HG02623 (cell line): ENCODE measurements at regions not wholly inside any gene's neighbourhood (a gene's known extent, or its start where the extent isn't known, plus 50 kb on each side); places are given as distances from the start of the nearest gene placed in this dataset.

ENCODE experiments used
- ATAC-seq: cut with Tn5 transposase; IDR thresholded peaks from one replicate; pipeline ENCODE4 v1.9.1; 2021; ENCODE audit warnings: moderate library complexity; ENCODE audit not compliant: unreplicated experiment

DNA sequence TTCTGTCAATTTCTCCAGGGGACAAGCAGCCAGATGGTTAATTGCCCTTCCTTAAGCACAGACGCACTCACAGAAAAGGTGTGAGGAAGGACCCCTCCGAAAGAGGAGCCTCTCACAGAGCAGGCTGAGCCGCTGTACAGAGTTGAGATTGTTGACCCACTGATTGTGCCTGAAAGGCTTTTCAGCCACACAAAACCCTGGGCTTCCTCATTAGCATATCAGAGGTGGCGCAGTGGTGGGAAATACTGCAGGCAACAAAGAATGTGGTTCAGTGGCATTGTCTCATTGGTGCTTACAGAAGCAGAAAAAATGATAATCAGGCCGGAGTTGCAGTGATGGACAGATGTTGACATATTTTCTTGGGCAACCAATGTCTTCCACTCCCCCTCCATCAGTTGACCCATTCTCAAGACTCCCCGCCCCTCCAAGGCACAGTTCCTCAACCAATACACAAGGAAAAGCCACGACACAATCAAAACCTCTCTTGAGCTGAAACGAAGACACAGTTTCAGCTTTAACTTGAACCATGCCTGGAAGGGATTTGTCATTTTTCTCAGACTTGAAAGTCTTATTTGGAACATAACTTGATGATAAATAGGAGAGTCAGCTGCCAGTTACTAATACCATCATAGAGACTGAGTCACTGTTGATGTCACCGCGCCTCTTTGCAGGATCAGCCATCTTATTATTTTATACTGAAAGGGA is 53.1 kb downstream of the ATXN3L start:
- no peak for ATAC-seq

DNA sequence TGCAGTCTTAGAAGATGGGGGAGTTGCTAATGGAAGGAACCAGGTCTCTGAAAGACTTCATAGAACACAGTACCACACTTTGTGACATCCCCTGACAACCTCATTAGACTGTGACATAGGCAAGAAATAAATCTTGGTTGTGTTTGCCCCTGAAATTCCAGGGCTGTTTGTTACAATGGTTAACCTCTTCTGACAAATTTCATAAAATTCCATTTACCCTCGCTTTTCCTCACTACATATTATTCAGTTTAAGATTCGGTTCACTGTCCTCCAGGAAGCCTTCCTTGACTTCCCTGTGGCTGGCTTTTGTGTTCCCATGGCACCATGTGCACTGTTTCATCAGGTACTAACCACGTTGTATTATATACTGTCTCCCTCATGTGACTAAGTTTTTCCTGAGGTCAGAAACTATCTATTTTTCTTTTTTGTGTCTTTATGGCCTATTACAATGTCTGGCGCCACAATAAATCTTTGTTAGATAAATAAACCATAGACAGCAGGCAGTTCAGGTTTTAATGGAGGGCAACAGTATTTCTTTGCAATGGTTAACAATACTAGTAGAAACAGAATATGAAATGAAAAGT is 54.2 kb downstream of the ATXN3L start:
- no peak for ATAC-seq

DNA sequence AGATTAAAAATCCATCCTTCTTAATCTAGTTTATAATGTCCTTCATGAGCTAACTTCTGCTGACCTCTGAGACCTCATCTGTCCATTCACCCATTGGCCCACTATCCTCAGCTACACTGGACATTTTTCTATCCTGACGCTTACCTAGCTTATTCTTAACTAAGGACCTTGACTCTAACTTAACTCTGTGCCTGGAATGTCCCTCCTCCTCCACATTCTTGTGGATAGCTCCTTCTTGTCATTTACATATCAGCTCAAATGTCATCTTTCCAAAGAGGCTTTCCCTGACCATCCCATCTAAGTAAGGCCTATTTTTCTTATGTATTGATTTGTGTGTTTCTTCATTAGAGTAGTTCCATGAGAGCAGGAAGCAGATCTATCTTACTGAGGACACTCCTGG is 54.7 kb downstream of the ATXN3L start:
- ATAC-seq = no peak

DNA sequence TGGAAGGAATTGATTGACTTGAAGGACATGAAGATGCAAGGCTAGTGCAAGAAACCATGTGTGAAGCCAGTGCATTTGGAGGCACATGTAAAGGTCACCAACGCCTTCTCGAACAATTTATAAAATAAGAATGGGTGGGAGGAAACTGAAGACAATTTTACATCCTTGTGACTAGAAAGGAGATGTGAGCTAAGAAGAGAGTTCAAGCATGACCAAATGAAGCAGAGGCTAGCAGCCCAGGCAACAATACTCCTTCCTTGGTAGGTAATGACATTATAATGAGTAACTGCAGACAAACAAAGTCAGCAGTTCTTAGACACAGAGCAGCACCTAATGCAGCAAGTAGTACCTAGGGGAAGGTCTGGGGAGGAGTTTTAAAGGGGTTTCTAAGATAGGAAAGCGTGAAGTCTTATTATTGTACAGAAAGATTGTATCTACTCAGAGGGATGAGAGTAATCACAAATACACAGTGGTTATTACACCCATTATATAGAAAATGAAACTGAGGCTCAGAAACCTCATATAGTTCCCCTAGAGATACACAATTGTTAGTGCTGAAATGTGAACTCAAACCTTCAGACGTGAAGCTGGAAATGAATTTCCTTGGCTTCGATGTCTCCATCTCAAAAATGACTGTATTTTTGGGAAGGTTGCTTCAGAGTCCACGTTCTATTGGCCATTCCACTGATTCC is 56.1 kb downstream of the ATXN3L start:
- peak; percentile 55 for ATAC-seq

DNA sequence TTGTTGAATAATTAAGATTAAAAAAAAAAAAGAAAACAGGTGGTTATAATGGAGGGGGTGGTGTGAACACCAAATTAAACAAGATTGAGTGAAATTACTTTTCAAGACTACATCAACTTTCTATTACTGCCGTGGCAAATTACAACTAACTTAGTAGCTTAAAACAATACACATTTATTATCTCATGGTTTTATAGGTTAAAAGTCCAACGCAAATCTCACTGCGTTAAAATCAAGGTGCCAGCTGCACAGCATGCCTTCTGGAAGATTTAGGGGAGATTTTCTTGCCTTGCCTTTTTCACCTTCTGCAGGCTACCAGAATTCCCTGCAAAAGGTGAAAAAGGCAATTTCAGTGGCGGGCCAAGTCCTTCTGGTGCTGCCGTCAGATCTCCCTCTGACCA is 58.5 kb downstream of the ATXN3L start:
- no peak for ATAC-seq

DNA sequence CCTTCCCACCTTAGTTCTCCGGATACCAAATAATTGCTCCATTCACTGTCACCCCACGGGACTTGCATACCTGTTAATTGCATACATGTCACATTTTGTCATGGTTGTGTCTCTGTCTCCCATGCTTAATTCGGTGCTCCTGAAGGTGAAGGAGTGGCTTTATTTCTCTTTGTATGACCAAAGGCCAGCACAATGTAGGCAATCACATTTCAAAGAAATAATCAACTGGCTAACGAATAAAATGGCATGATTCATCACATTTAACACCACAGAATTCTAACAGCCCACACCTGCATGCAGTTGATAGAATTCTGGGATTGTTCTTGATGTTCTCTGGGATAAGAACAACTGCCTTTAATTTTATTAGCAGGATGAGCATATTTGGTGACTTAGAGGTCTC is 59.3 kb downstream of the ATXN3L start:
- no peak for ATAC-seq

DNA sequence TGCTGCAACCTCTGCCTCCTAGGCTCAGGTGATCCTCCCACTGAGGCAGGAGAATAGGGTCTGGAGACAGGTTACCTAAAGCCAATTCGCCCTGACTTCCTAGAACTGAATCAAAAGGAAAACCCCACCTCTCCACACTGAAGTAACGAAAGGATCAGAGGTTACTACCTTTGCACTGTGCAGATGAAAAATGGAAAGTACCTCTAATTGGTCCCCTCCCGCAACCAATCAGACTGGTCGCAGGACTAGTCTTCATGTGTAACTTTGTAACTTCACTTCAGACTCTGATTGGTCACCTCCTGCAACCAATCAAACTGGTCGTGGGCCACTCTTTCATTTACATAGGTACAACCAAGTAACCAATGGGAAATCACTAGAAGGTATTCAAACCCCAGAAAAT is 61.1 kb downstream of the ATXN3L start:
- no peak for ATAC-seq

DNA sequence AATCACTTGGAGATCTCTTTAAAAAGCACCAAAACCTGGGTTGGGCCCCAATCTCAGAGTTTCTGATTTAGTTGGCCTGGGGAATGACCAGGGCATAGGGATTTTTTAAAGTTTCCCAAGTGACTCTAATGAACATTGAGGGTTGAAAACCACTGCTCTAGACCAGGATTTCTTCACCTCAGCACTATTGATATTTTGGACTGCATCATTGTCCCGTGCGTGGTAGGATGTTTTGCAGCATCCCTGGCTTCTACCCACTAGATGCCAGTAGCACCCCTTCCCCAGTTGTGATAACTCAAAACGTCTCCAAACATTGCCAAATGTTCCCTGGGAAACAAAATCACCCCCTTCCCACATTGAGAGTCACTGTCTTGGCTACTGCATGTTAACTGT is 61.8 kb downstream of the ATXN3L start:
- ATAC-seq = no peak

DNA sequence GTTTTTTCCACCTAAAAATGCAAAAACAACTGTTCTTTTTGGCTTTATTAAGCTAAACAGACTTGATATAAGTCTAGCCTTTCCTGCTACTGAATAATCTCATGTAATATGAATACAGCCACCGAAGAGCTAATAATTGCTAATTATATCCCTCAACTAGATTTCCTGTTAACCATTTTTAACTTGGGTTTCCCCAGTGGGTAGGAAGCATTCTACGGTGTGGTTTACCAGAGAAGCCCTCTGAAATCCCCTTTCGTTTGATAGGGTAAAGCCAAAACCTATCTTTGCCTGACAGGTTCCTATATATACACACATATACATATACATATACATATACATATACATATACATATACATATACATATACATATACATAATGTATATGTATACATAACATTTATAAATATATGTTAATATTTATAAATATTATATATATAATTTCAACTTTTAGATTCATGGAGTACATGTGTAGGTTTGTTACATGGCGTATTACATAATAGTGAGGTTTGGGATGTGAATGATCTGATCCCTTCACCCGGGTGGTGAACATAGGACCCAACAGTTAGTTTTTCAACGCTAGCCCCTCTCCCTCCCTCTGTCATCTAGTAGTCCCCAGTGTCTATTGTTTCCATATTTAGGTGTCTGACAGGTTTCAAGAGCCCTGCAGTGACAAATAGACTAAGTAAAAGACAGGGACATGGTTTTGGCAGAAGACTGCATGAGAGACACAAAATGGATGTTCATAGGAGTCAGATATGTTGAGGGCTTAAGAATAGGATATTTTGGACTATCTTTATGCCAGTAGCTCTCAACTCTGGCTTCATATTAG is 62.4 kb downstream of the ATXN3L start:
- peak; percentile 46 for ATAC-seq

DNA sequence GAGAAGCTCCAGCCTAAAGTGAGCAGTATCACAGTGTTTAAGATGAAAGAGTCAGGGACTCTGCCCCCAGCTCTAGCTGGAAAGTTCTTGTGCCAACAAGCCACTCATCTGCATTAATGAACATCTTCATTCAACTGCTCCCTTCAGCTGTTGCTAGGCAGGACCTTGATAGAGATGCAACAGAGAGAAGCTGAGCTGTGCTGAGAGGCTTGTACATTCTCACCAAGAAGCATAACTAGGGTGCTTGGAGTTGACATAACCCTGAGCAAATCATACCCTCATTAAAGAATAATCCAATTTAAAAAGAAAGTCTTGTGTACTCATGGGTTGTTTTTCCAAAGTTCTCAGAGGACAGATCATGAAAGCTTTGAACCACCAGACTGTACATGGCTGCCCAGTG is 63.2 kb downstream of the ATXN3L start:
- no peak for ATAC-seq

DNA sequence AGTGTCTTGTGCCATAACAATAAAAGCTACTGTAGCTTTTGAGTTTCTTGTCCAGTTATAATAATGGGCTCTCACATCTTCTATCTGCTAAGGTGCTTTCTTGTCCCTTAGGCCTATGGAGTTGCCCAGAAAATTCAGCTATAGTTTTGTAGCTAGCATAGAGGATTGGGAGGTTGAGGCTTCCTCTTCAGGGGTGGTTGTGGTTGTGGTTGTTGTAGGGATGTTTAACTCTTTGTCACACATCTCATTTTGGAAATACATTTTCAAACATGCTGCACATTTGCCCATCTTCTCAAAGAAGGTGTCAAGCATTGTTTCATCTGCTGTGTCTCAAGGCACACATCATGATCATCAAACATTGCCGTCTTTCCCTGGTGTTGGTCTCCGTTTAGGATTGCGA is 65.0 kb downstream of the ATXN3L start:
- no peak for ATAC-seq

DNA sequence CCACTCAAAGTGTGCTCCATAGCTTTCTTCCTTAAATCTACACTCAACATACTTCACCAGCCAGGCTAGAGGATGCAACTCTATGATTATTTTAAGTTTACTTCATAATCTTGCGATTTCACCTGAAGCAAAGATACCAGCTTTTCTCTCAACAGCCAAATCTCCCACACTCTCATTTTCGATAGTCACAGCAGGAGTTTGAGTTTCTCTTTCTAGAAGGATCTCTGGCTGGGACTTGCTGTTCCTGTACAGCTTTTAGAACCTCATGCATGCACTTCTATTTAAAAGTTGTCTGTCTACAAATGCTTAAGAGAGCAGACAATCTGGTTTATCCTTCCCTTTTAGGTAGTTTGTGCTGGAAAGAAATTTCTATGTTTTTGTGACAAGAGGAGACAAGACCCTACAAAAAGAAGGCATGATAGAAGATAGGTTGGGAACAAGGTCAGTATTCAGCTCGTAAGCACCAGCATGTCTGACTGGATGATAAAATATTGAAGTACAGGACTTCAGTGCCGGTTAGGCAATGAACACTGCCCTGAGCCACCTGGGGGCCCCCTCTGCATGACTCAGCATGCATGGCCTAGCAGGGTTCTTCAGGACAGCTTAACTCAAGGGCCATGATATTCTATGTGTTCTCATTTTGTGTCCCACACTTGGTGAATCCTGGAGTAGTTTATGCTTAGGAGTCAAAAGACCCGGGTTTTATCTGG is 65.6 kb downstream of the ATXN3L start:
- ATAC-seq = peak; percentile 46

DNA sequence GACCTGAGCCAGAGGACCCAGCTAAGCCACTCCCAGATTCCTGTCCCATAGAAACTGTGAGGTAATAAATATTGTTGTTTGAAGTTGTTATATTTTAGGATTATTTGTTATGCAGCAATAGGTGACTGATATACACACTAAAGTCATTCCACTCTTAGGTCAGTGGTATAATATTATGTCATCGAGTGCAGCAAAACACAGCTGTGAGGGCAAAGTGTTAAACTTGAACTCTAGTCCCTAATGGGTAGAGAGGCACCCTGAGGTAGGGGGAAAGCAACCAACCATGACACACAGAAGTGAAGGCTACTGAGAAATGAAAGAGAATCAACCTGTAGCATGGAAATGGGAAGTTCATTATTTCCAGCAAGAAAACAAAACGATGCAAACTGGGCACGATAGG is 66.6 kb downstream of the ATXN3L start:
- no peak for ATAC-seq

DNA sequence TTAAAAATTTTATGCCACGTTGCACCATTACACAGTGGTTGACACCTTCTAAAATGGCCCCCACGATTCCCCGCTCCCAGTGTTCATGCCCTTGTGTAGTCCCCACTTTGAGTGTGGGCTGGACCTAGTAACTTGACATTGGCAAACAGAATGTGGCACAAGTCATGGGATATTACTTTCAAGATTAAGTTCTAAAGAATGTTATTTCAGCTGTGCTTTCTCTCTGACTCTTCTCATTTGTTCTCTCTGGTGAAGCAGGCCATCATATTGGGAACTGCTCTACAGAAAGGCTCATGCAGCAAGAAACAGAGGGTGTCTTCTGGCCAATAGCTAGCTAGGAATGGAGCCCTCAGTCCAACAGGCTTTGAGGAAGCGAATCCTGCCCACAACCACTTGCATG is 67.1 kb downstream of the ATXN3L start:
- no peak for ATAC-seq

DNA sequence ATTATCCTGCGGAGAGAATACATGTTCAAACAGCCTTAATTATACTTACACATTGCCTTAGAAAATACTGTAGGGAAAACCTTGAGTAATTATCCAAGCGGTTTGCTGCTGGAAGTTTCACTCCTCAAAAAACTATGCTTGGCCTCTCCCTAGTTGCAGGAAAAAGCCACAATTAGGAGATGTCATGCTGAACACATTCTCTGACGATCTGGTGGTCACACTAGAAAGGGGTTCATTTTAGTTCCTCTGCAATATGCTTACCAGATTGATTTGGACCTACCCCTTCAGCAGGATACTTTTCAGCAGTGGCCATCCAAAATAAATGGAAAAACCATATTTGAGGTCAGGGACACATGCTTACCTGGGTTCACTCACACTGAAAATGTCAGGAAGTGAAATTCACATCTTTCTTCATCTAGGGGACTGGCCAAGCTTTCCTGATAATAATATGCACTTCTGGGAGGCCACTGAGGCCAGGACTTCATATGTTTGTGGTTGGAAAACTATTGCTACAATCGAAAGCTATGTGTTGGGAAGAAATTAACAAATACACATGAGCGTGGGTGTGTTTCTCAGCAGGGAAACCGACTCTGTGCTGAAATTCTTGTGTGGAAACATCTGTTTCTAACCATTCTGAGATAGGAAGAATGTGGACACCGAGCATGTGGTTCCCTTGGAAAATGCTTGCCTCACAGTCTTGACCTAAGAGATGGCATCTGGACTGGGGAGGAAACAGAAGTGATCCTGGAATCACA is 68.8 kb downstream of the ATXN3L start:
- no peak for ATAC-seq

DNA sequence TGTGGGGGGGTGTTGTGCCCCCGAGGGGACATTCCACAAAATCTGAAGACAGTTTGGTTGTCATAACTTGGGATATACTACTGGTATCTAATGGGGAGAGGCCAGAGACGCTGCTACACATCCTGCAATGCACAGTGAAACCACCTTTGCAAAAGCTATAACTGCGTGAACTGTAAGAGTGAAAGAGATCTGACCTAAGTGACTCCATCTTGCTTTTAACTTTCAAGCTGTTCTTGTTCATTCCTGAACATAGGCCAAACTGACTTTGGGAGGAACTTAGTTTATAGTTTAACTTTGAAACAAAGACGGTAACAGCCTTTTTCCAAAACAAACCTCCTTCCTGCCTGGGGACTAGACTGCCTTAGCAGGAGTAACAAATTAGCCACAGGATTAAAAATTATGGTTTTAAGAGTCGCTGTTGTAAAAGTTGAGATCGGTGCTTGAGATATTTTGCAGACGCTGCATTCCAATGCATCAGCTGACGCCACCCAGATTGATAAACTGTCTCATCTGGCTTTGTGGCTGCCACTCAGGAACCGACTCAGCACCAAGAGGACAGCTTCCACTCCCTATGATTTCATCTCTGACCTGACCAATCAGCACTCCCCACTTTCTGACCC is 70.9 kb downstream of the ATXN3L start:
- ATAC-seq = no peak

DNA sequence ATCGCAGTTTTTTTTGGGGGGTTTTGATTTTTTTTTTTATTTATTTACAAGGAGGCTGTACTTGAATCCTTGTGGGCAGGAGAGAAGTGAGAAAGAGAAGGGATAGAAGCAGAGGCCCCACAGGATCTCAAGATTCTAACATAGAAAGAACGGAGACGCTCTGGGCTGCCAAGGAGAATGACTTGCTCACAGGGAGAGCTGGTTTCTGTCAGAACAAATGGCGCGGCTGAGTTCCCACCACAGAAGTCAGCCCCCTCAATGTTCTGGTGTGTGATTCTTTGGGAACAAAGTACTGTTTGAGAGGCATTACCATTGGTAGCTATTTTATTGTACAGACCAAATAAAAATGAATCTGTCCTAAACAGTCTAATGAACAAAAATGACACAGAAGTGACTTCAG is 80.6 kb downstream of the ATXN3L start:
- ATAC-seq = no peak

DNA sequence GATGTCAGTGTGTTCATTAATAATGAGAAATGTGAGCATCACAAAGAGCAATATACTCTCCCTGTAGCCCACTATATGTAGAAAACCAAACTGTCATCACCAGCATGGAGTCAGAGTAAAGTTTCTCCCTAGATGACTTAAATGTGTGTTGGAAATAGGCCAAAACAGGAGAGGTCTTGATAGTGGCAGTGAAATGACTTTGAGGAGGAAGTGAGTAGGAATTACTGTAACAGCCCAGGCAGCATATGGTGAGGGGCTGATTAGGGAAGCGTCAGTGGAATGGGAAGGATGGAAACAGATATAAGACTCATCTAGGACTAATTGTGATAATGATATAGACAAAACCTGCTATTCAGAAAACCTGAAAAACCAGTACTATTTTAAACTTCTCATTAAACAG is 83.9 kb downstream of the ATXN3L start:
- no peak for ATAC-seq

DNA sequence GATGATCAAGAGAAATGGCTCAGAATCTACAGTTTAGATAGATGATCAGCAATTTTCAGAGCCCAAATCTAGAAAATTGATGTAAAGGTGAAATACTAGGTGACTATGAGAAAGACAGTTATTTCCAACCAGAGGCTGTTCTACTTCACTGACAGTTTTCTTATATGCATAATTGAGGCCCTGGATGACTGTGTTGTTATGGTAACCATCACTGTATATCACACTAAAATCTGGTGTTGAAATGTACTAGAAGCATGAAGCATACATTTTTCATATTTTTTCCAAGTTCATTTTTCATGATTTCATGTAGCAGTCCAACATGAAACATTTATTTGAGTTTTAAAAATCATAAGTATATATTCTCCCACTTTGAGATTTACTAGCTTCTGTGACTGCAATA is 87.4 kb downstream of the ATXN3L start:
- no peak for ATAC-seq

DNA sequence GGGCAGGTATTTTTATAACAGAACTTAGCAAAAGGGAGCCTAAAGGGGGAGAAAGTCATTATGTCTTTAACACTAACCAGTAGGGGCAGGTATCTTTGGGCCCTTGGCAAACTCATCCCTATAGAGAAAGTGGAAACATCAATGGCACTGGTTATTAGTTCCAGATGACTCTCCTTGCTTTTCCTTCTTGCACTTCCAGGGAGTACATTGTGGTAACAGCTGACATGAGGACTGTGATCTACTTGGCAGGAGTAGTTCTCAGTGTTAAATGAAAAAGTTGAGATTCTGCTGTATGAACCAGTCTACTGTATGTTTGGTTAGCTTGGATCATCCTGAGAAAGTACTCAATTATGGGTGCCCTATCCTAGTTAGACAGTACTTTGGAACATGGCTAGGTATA is 93.6 kb downstream of the ATXN3L start:
- no peak for ATAC-seq
